Neural progenitor cell (in vitro differentiated cells): ENCODE measurements at regions not wholly inside any gene's neighbourhood (a gene's known extent, or its start where the extent isn't known, plus 50 kb on each side); places are given as distances from the start of the nearest gene placed in this dataset.

Source experiments
- DNase-seq: peaks from one replicate; pipeline ENCODE4 v3.0.0-alpha.2; 2016; ENCODE audit warnings: low spot score
- H2AFZ ChIP-seq: fragments of 200-600 bp; sonication (generic); replicated peaks from 2 replicates; pipeline ENCODE4 v1.6.1; 2016; ENCODE audit warnings: antibody characterized with exemption
- H3F3A ChIP-seq: fragments of 200-600 bp; sonication (generic); 2 replicates; pipeline ENCODE4 v1.6.1; 2016; ENCODE audit warnings: antibody characterized with exemption, low read depth
- H3K27ac ChIP-seq: fragments of 200-600 bp; sonication (generic); 2 replicates; pipeline ENCODE4 v1.5.1; 2016; ENCODE audit warnings: mild to moderate bottlenecking
- H3K27me3 ChIP-seq: fragments of 200-600 bp; sonication (generic); 2 replicates; pipeline ENCODE4 v1.6.1; 2016; ENCODE audit warnings: mild to moderate bottlenecking, moderate library complexity
- H3K36me3 ChIP-seq: fragments of 200-600 bp; sonication (generic); 2 replicates; pipeline ENCODE4 v1.5.1; 2016
- H3K4me1 ChIP-seq: fragments of 200-600 bp; sonication (generic); 2 replicates; pipeline ENCODE4 v1.6.1; 2016; ENCODE audit warnings: mixed run types
- H3K4me2 ChIP-seq: fragments of 200-600 bp; sonication (generic); 2 replicates; pipeline ENCODE4 v1.6.1; 2016
- H3K4me3 ChIP-seq: fragments of 200-600 bp; sonication (generic); 2 replicates; pipeline ENCODE4 v1.5.1; 2016
- H3K79me2 ChIP-seq: fragments of 200-600 bp; sonication (generic); 2 replicates; pipeline ENCODE4 v1.6.1; 2016; ENCODE audit warnings: low read depth
- H3K9ac ChIP-seq: fragments of 200-600 bp; sonication (generic); 2 replicates; pipeline ENCODE4 v1.6.1; 2016
- H3K9me3 ChIP-seq: fragments of 200-600 bp; sonication (generic); 2 replicates; pipeline ENCODE4 v1.5.1; 2016; ENCODE audit warnings: low read depth
- H4K20me1 ChIP-seq: fragments of 200-600 bp; sonication (generic); 2 replicates; pipeline ENCODE4 v1.6.1; 2016; ENCODE audit warnings: low read depth
- H3K27ac Mint-ChIP-seq: 3 replicates; pipeline ENCODE4 v1.8.0; 2021; ENCODE audit warnings: mixed read lengths
- H3K27me3 Mint-ChIP-seq: 2 replicates; pipeline ENCODE4 v1.8.0; 2022; ENCODE audit warnings: low read depth, mild to moderate bottlenecking, inconsistent platforms, moderate library complexity, mixed read lengths; ENCODE audit not compliant: insufficient read depth
- H3K36me3 Mint-ChIP-seq: 3 replicates; pipeline ENCODE4 v1.8.0; 2021; ENCODE audit warnings: mixed read lengths
- H3K4me1 Mint-ChIP-seq: 3 replicates; pipeline ENCODE4 v1.8.0; 2021; ENCODE audit warnings: mixed read lengths
- H3K4me3 Mint-ChIP-seq: 3 replicates; pipeline ENCODE4 v1.8.0; 2021; ENCODE audit warnings: mild to moderate bottlenecking, moderate library complexity, mixed read lengths
- H3K9me3 Mint-ChIP-seq: 3 replicates; pipeline ENCODE4 v1.8.0; 2020; ENCODE audit warnings: mixed read lengths
- EZH2 ChIP-seq: fragments of 200-600 bp; sonication (generic); IDR thresholded peaks from 2 replicates; pipeline ENCODE4 v1.6.1; 2017; ENCODE audit warnings: antibody characterized with exemption, mild to moderate bottlenecking, moderate library complexity
- EZH2phosphoT487 ChIP-seq: fragments of 200-600 bp; sonication (generic); IDR thresholded peaks from 2 replicates; pipeline ENCODE4 v1.6.1; 2017; ENCODE audit warnings: antibody characterized with exemption
- TF ChIP-seq, protein P1 (sequence below): fragments of 200-600 bp; sonication (generic); IDR thresholded peaks from 2 replicates; pipeline ENCODE4 v1.5.1; 2017; ENCODE audit warnings: antibody characterized with exemption, mild to moderate bottlenecking

DNA sequence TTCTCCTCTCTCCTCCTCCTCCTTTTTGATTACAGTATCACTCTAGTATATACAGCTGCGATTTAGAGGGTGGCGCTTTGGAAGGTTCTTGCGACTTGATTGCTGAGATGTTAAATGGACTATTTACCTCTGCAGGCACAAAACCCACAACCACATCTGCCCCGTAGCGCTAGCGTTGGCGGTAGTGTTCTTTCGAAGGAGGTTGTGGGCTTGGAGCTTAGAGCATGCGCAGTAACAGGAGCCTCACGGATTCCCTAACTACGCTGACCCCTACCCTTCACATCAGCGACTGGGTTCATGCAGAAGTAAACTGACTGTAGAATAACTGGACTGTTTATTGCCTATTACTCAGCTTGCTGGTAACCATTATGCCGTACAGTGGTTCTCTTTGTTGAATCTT, 58.0 kb downstream of the CGGBP1 start:
- H3K4me3 Mint-ChIP-seq = no peak overlapping the region
- Histone ChIP-seq H3K9ac (no peak overlapping the region), H3K4me3 (no peak overlapping the region), H4K20me1 (no peaks in the 10 kb centered on the region), H2AFZ (peak overlapping the region; percentile 78), H3K79me2 (no peaks in the 10 kb centered on the region), H3K27ac (no peak overlapping the region), H3K36me3 (no peaks in the 10 kb centered on the region), H3K4me2 (peak overlapping the region; percentile 50), H3F3A (no peaks in the 10 kb centered on the region), H3K4me1 (no peaks in the 10 kb centered on the region), H3K27me3 (no peaks in the 10 kb centered on the region), H3K9me3 (no peaks in the 10 kb centered on the region)
- H3K27ac Mint-ChIP-seq = no peak overlapping the region
- H3K27me3 Mint-ChIP-seq = no peaks in the 10 kb centered on the region
- H3K36me3 Mint-ChIP-seq = no peaks in the 10 kb centered on the region
- no peaks in the 10 kb centered on the region for H3K9me3 Mint-ChIP-seq
- peak; percentile 66 for DNase-seq
- TF ChIP-seq EZH2phosphoT487 (no peak), EZH2 (no peak)
- TF ChIP-seq, protein P1, sequence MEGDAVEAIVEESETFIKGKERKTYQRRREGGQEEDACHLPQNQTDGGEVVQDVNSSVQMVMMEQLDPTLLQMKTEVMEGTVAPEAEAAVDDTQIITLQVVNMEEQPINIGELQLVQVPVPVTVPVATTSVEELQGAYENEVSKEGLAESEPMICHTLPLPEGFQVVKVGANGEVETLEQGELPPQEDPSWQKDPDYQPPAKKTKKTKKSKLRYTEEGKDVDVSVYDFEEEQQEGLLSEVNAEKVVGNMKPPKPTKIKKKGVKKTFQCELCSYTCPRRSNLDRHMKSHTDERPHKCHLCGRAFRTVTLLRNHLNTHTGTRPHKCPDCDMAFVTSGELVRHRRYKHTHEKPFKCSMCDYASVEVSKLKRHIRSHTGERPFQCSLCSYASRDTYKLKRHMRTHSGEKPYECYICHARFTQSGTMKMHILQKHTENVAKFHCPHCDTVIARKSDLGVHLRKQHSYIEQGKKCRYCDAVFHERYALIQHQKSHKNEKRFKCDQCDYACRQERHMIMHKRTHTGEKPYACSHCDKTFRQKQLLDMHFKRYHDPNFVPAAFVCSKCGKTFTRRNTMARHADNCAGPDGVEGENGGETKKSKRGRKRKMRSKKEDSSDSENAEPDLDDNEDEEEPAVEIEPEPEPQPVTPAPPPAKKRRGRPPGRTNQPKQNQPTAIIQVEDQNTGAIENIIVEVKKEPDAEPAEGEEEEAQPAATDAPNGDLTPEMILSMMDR = no peak
- no peaks in the 10 kb centered on the region for H3K4me1 Mint-ChIP-seq

DNA sequence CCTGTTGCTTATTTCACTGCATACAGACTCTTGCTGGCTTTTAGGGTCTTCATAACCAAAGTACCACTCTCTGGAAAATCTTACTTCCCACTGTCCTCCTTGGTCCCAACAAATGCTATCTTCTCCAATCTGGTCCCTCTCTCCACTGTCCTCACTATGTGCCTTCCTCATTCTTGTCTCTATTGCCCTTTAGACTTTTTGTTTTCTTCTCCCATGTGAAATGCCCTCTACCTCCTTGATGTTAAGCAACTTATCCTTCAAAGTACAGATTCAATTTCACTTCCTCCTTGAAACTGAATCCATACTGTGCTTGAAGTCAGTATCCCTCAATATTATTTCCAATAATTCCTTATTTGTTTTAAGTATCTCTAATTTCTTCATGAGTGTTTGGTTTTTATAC, 60.8 kb downstream of the CGGBP1 start:
- Histone ChIP-seq H3K36me3 (no peaks in the 10 kb centered on the region), H3F3A (no peaks in the 10 kb centered on the region), H3K4me1 (no peaks in the 10 kb centered on the region), H3K27ac (no peak overlapping the region), H3K9ac (no peak overlapping the region), H3K9me3 (no peaks in the 10 kb centered on the region), H3K4me2 (no peak overlapping the region), H3K4me3 (no peak overlapping the region), H3K27me3 (no peaks in the 10 kb centered on the region), H4K20me1 (no peaks in the 10 kb centered on the region), H3K79me2 (no peaks in the 10 kb centered on the region), H2AFZ (no peak overlapping the region)
- Mint-ChIP-seq H3K27ac (no peak overlapping the region), H3K4me1 (no peaks in the 10 kb centered on the region), H3K36me3 (no peaks in the 10 kb centered on the region), H3K27me3 (no peaks in the 10 kb centered on the region), H3K9me3 (no peaks in the 10 kb centered on the region), H3K4me3 (no peak overlapping the region)
- TF ChIP-seq EZH2phosphoT487 = no peak
- TF ChIP-seq EZH2 = no peak
- TF ChIP-seq, protein P1 = no peak
- no peak for DNase-seq

DNA sequence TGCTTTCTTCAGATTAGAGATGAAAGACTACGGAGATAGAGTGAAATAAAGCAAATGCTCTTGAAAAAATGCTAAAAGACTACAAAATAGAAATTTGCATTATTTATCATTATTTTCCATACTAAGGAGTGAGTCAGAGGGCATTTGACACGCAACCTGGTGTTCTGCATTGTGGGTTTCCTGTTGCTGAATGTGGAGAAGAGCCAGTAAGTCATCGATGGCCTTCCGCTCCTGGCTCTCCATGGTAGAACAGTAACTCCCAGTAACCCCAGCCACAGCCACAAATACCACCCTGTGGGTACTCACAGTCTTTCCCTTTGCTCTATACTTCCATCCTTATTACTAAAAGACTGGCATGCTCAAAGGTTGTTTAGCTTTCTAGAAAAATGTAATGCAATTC, 61.5 kb downstream of the CGGBP1 start:
- Histone ChIP-seq H3K4me3 (no peak overlapping the region), H3K27me3 (no peaks in the 10 kb centered on the region), H3K9me3 (no peaks in the 10 kb centered on the region), H3K4me1 (no peaks in the 10 kb centered on the region), H3F3A (no peaks in the 10 kb centered on the region), H3K79me2 (no peaks in the 10 kb centered on the region), H2AFZ (no peak overlapping the region), H3K36me3 (no peaks in the 10 kb centered on the region), H3K9ac (no peak overlapping the region), H3K4me2 (no peak overlapping the region), H3K27ac (no peak overlapping the region), H4K20me1 (no peaks in the 10 kb centered on the region)
- Mint-ChIP-seq H3K27ac (no peak overlapping the region), H3K9me3 (no peaks in the 10 kb centered on the region), H3K27me3 (no peaks in the 10 kb centered on the region), H3K4me1 (no peaks in the 10 kb centered on the region), H3K36me3 (no peaks in the 10 kb centered on the region), H3K4me3 (no peak overlapping the region)
- DNase-seq = no peak
- TF ChIP-seq EZH2phosphoT487 (no peak), EZH2 (no peak)
- TF ChIP-seq, protein P1 = no peak

- Mint-ChIP-seq H3K27ac (no peak overlapping the region), H3K36me3 (no peaks in the 10 kb centered on the region), H3K27me3 (no peaks in the 10 kb centered on the region), H3K9me3 (no peaks in the 10 kb centered on the region), H3K4me1 (no peaks in the 10 kb centered on the region), H3K4me3 (no peak overlapping the region)
- Histone ChIP-seq H3K9me3 (no peaks in the 10 kb centered on the region), H3K36me3 (no peaks in the 10 kb centered on the region), H3K4me1 (no peaks in the 10 kb centered on the region), H2AFZ (no peak overlapping the region), H3K27me3 (no peaks in the 10 kb centered on the region), H3K27ac (no peak overlapping the region), H3K4me3 (no peak overlapping the region), H3K79me2 (no peaks in the 10 kb centered on the region), H3F3A (no peaks in the 10 kb centered on the region), H4K20me1 (no peaks in the 10 kb centered on the region), H3K9ac (no peak overlapping the region), H3K4me2 (no peak overlapping the region)
- DNase-seq = no peak
- no peak for TF ChIP-seq EZH2phosphoT487
- TF ChIP-seq, protein P1 = no peak
- TF ChIP-seq EZH2 = no peak
Observed at GRCh38 chr3:87996882-87997281, 61.9 kb downstream of the CGGBP1 start.
